ENCODE measurements at regions not wholly inside any gene's neighbourhood (a gene's known extent, or its start where the extent isn't known, plus 50 kb on each side); places are given as distances from the start of the nearest gene placed in this dataset.

GRCh38 chr10:52927678-52928077 is 155.1 kb upstream of the MBL2 start:
- TF ChIP-seq CTCF (IDR thresholded peaks at IDR 0.05 in 8 of 11, conservative IDR thresholded peaks at IDR 0.05 in 3 of 11) (no peak), POLR2A (IDR thresholded peaks at IDR 0.05) (no peak)
